Activated naive CD4-positive, alpha-beta T cell treated with anti-CD3 and anti-CD28 coated beads, Interleukin-2, amount 50 U/mL, for 72 hours (primary cell): ENCODE measurements at regions not wholly inside any gene's neighbourhood (a gene's known extent, or its start where the extent isn't known, plus 50 kb on each side); places are given as distances from the start of the nearest gene placed in this dataset.
"Not testable (repeated sequence)": the region's sequence is repeated elsewhere in the genome, so short reads cannot be mapped to it uniquely, and the experiment has no call there.

Experiments
- ATAC-seq, 2 donors: fragments of 150-1000 bp; cut with Tn5 transposase; 2 replicates each; pipeline ENCODE4 v1.10.0; 2021; ENCODE audit warnings: mild to moderate bottlenecking in 2 of 2, moderate library complexity in 2 of 2
- DNase-seq, 2 donors: peaks; one replicate each; pipeline ENCODE4 v3.0.0; 2021 to 2022; ENCODE audit warnings: low spot score in 2 of 2
- H3K27ac Mint-ChIP-seq, 2 donors: one replicate each; pipeline ENCODE4 v1.8.0; 2022; ENCODE audit warnings: mild to moderate bottlenecking in 2 of 2, mixed read lengths in 2 of 2
- H3K36me3 Mint-ChIP-seq, 2 donors: one replicate each; pipeline ENCODE4 v1.8.0; 2022; ENCODE audit warnings: mixed read lengths in 2 of 2
- H3K9me3 Mint-ChIP-seq, 2 donors: one replicate each; pipeline ENCODE4 v1.8.0; 2022; ENCODE audit warnings: mixed read lengths in 2 of 2

- no peak for DNase-seq
Observed at GRCh38 chr14:106024983-106025604, 498.7 kb downstream of the TMEM121 start.

GRCh38 chr14:106026026-106026425 is 499.6 kb downstream of the TMEM121 start:
- Mint-ChIP-seq H3K9me3 (peaks cover 8 to 15% of the 10 kb centered on the region in 2 donors), H3K27ac (no peak overlapping the region), H3K36me3 (peaks cover 0 to 34% of the 10 kb centered on the region in 2 donors)
- no peak for DNase-seq
- no peak for ATAC-seq

More at GRCh38 chr14:106024983-106025604, 498.7 kb downstream of the TMEM121 start:
- peaks cover 8 to 15% of the 10 kb centered on the region in 2 donors for H3K9me3 Mint-ChIP-seq
- H3K36me3 Mint-ChIP-seq, result peaks cover 0 to 34% of the 10 kb centered on the region in 2 donors
- peak overlapping the region in 1 of 2 donors; percentile 96 for H3K27ac Mint-ChIP-seq
- peak; percentile 35 to 64 for ATAC-seq

GRCh38 chr14:106027759-106028158 is 501.4 kb downstream of the TMEM121 start:
- ATAC-seq, DNase-seq: not testable (repeated sequence)
- H3K9me3 Mint-ChIP-seq, result peaks cover 8 to 15% of the 10 kb centered on the region in 2 donors
- H3K27ac Mint-ChIP-seq, result peak overlapping the region in 1 of 2 donors; percentile 16
- H3K36me3 Mint-ChIP-seq, result peaks cover 0 to 23% of the 10 kb centered on the region in 2 donors

GRCh38 chr14:106029959-106030358 is 503.6 kb downstream of the TMEM121 start:
- DNase-seq (no peak), ATAC-seq (no peak)
- H3K36me3 Mint-ChIP-seq, result peaks cover 0 to 9% of the 10 kb centered on the region in 2 donors
- H3K9me3 Mint-ChIP-seq, result no peaks in the 10 kb centered on the region
- H3K27ac Mint-ChIP-seq, result no peak overlapping the region

GRCh38 chr14:106037380-106037779 is 511.0 kb downstream of the TMEM121 start:
- Mint-ChIP-seq H3K27ac (no peak overlapping the region), H3K9me3 (no peaks in the 10 kb centered on the region), H3K36me3 (peaks cover 0 to 7% of the 10 kb centered on the region in 2 donors)
- ATAC-seq (no peak), DNase-seq (no peak)

GRCh38 chr14:106038263-106038662 is 511.9 kb downstream of the TMEM121 start:
- ATAC-seq, result no peak
- DNase-seq, result no peak
- Mint-ChIP-seq H3K9me3 (no peaks in the 10 kb centered on the region), H3K27ac (peak overlapping the region in 1 of 2 donors; percentile 40), H3K36me3 (peaks cover 0 to 7% of the 10 kb centered on the region in 2 donors)

- Mint-ChIP-seq H3K36me3 (peaks cover 0 to 2% of the 10 kb centered on the region in 2 donors), H3K9me3 (no peaks in the 10 kb centered on the region), H3K27ac (peak overlapping the region in 1 of 2 donors; percentile 40)
- DNase-seq (peak; percentile 67 to 77), ATAC-seq (peak; percentile 90 to 99)
Observed at GRCh38 chr14:106039400-106039799, 513.0 kb downstream of the TMEM121 start.

GRCh38 chr14:106044515-106044914 is 518.1 kb downstream of the TMEM121 start:
- Mint-ChIP-seq H3K27ac (peak overlapping the region in 1 of 2 donors; percentile 65), H3K9me3 (no peaks in the 10 kb centered on the region), H3K36me3 (peaks cover 0 to 3% of the 10 kb centered on the region in 2 donors)
- ATAC-seq (no peak), DNase-seq (no peak)

- Mint-ChIP-seq H3K27ac (no peak overlapping the region), H3K36me3 (peaks cover 0 to 7% of the 10 kb centered on the region in 2 donors), H3K9me3 (no peaks in the 10 kb centered on the region)
- ATAC-seq, result peak; percentile 100
- DNase-seq, result peak; percentile 72 to 89
Observed at GRCh38 chr14:106044949-106045596, 518.7 kb downstream of the TMEM121 start.

GRCh38 chr14:106051796-106052195 is 525.4 kb downstream of the TMEM121 start:
- peak in 1 of 2 donors; percentile 24 for DNase-seq
- Mint-ChIP-seq H3K9me3 (no peaks in the 10 kb centered on the region), H3K27ac (peak overlapping the region in 1 of 2 donors; percentile 24), H3K36me3 (peaks cover 0 to 7% of the 10 kb centered on the region in 2 donors)
- peak; percentile 76 to 95 for ATAC-seq

- Mint-ChIP-seq H3K27ac (no peak overlapping the region), H3K9me3 (no peaks in the 10 kb centered on the region), H3K36me3 (no peaks in the 10 kb centered on the region)
- ATAC-seq (no peak), DNase-seq (no peak)
Observed at GRCh38 chr14:106055289-106055688, 528.9 kb downstream of the TMEM121 start.

GRCh38 chr14:106058342-106058741 is 532.0 kb downstream of the TMEM121 start:
- H3K36me3 Mint-ChIP-seq, result no peaks in the 10 kb centered on the region

GRCh38 chr14:106060276-106060975 is 534.0 kb downstream of the TMEM121 start:
- DNase-seq (no peak), ATAC-seq (no peak)
- Mint-ChIP-seq H3K9me3 (no peaks in the 10 kb centered on the region), H3K36me3 (no peaks in the 10 kb centered on the region), H3K27ac (no peak overlapping the region)

More at GRCh38 chr14:106058342-106058741, 532.0 kb downstream of the TMEM121 start:
- ATAC-seq (peak in 1 of 2 donors; percentile 15), DNase-seq (no peak)
- Mint-ChIP-seq H3K27ac (no peak overlapping the region), H3K9me3 (no peaks in the 10 kb centered on the region)

- DNase-seq (peak; percentile 80 to 87), ATAC-seq (peak; percentile 90 to 95)
- H3K36me3 Mint-ChIP-seq, H3K9me3 Mint-ChIP-seq: not testable (repeated sequence)
- peak overlapping the region; percentile 23 to 30 for H3K27ac Mint-ChIP-seq
Observed at GRCh38 chr14:106061877-106062500, 535.6 kb downstream of the TMEM121 start.

- no peaks in the 10 kb centered on the region for H3K36me3 Mint-ChIP-seq
- H3K27ac Mint-ChIP-seq, result peak overlapping the region; percentile 23 to 30
- DNase-seq (no peak), ATAC-seq (no peak)
- no peaks in the 10 kb centered on the region for H3K9me3 Mint-ChIP-seq
Observed at GRCh38 chr14:106062502-106063272, 536.3 kb downstream of the TMEM121 start.

GRCh38 chr14:106067935-106068334 is 541.6 kb downstream of the TMEM121 start:
- ATAC-seq, result peak; percentile 29 to 42
- H3K9me3 Mint-ChIP-seq, result peaks cover 0 to 4% of the 10 kb centered on the region in 2 donors
- no peak for DNase-seq
- no peak overlapping the region for H3K27ac Mint-ChIP-seq
- H3K36me3 Mint-ChIP-seq, result peaks cover 0 to 9% of the 10 kb centered on the region in 2 donors
